CD4-positive, alpha-beta memory T cell (primary cell): ENCODE measurements at regions not wholly inside any gene's neighbourhood (a gene's known extent, or its start where the extent isn't known, plus 50 kb on each side); places are given as distances from the start of the nearest gene placed in this dataset.

Experiments used
- CTCF ChIA-PET: fragments of 350-600 bp; sonication (Branson Sonifier 250); formaldehyde crosslinking; loops from one replicate; lab custom pipeline; 2021; ENCODE audit warnings: inconsistent platforms; ENCODE audit not compliant: partially characterized antibody; lab: Charles Lee
- POLR2A ChIA-PET: fragments of 350-600 bp; sonication (Branson Sonifier 250); formaldehyde crosslinking; loops from one replicate; lab custom pipeline; 2021; ENCODE audit not compliant: partially characterized antibody; lab: Charles Lee
- DNase-seq, 5 donors: peaks; one replicate each; pipeline versions ENCODE4 v3.0.0 to v3.0.0-alpha.2; 2020 to 2022; ENCODE audit warnings: mixed read lengths in 1 of 5
- H3K27ac ChIP-seq: one replicate; pipeline ENCODE4 v1.7.0; 2013; ENCODE audit warnings: low read depth, low read length
- H3K27me3 ChIP-seq: 2 replicates; pipeline ENCODE4 v1.7.0; 2013; ENCODE audit warnings: mild to moderate bottlenecking, low read length, moderate library complexity; ENCODE audit not compliant: insufficient read depth
- H3K36me3 ChIP-seq: 2 replicates; pipeline ENCODE4 v1.7.0; 2013; ENCODE audit warnings: mild to moderate bottlenecking, low read length, moderate library complexity; ENCODE audit not compliant: insufficient read depth
- H3K4me1 ChIP-seq: 2 replicates; pipeline ENCODE4 v1.7.0; 2013; ENCODE audit warnings: mild to moderate bottlenecking, low read length, moderate library complexity; ENCODE audit not compliant: insufficient read depth
- H3K4me3 ChIP-seq, 2 donors: one replicate each; pipeline ENCODE4 v1.7.0; 2013; ENCODE audit warnings: low read length in 2 of 2, mild to moderate bottlenecking in 1 of 2
- H3K9me3 ChIP-seq, 2 donors: one replicate each; pipeline ENCODE4 v1.7.0; 2013; ENCODE audit warnings: low read length in 2 of 2, control low read depth in 1 of 2; ENCODE audit not compliant: control insufficient read depth in 1 of 2
- H3K27ac Mint-ChIP-seq, 7 donors: one replicate each; pipeline ENCODE4 v1.8.0; 2020 to 2021; ENCODE audit warnings: mixed read lengths in 7 of 7, mild to moderate bottlenecking in 6 of 7, inconsistent platforms in 3 of 7, moderate library complexity in 3 of 7
- H3K27me3 Mint-ChIP-seq, 2 donors: one replicate each; pipeline ENCODE4 v1.8.0; 2020 to 2021; ENCODE audit warnings: mixed read lengths in 2 of 2
- H3K36me3 Mint-ChIP-seq, 2 donors: one replicate each; pipeline ENCODE4 v1.8.0; 2020 to 2021; ENCODE audit warnings: mixed read lengths in 2 of 2, inconsistent platforms in 1 of 2, mild to moderate bottlenecking in 1 of 2
- H3K4me1 Mint-ChIP-seq, 4 donors: one replicate each; pipeline ENCODE4 v1.8.0; 2020 to 2021; ENCODE audit warnings: mixed read lengths in 4 of 4, mild to moderate bottlenecking in 1 of 4
- H3K4me3 Mint-ChIP-seq, 8 donors: one replicate each; pipeline ENCODE4 v1.8.0; 2020 to 2021; ENCODE audit warnings: mixed read lengths in 8 of 8, mild to moderate bottlenecking in 7 of 8, moderate library complexity in 6 of 8, inconsistent platforms in 3 of 8
- H3K9me3 Mint-ChIP-seq, 8 donors: one replicate each; pipeline ENCODE4 v1.8.0; 2020 to 2021; ENCODE audit warnings: mixed read lengths in 8 of 8, mild to moderate bottlenecking in 5 of 8, inconsistent platforms in 3 of 8, moderate library complexity in 1 of 8
- intact Hi-C: fragments of 100-400 bp; cut with micrococcal nuclease; formaldehyde crosslinking; loops from one replicate; pipeline ENCODE4 v1.15.1; 2023

GRCh38 chr20:8952721-8953120 lies 116.2 kb upstream of the PLCB4 start:
- Mint-ChIP-seq H3K36me3 (no peaks in the 10 kb centered on the region), H3K4me3 (no peak overlapping the region), H3K27me3 (no peaks in the 10 kb centered on the region), H3K9me3 (peaks cover 0 to 7% (median 2%) of the 10 kb centered on the region in 8 donors), H3K27ac (no peak overlapping the region), H3K4me1 (no peaks in the 10 kb centered on the region)
- no peaks in the 10 kb centered on the region for H3K27me3 ChIP-seq
- CTCF ChIA-PET, result no interaction called here
- intact Hi-C loops, result no loop called here
- no peaks in the 10 kb centered on the region for H3K36me3 ChIP-seq
- H3K27ac ChIP-seq, result no peak overlapping the region
- H3K9me3 ChIP-seq, result no peaks in the 10 kb centered on the region
- H3K4me1 ChIP-seq, result no peaks in the 10 kb centered on the region
- H3K4me3 ChIP-seq, result no peak overlapping the region
- POLR2A ChIA-PET, result no interaction called here
- no peak for DNase-seq

DNA sequence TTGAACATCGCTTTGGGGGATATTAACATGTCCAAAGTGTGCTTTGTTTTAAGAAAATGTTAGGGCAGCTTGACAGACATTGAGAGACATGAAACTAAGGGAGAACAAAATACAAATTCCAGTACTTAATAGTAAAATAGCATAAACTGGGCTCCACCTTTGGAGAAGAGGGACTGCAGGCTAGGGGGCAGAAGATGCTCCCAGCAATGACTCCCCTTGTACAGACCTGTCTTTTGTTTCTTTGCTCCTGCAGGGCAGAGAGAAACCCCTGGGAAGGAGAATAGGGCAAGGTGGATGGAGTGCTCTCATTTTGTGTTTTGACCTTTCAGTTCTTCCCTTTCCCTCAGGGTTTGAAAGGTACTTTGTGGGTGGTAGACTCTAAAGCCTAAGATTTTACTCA lies 115.6 kb upstream of the PLCB4 start:
- Histone ChIP-seq H3K27ac (no peak overlapping the region), H3K27me3 (no peaks in the 10 kb centered on the region), H3K4me1 (no peaks in the 10 kb centered on the region), H3K4me3 (no peak overlapping the region), H3K36me3 (no peaks in the 10 kb centered on the region), H3K9me3 (no peaks in the 10 kb centered on the region)
- intact Hi-C loops, result no loop called here
- no peak overlapping the region for H3K4me3 Mint-ChIP-seq
- H3K4me1 Mint-ChIP-seq, result no peaks in the 10 kb centered on the region
- no peaks in the 10 kb centered on the region for H3K27me3 Mint-ChIP-seq
- CTCF ChIA-PET, result no interaction called here
- H3K9me3 Mint-ChIP-seq, result peaks cover 0 to 7% (median 2%) of the 10 kb centered on the region in 8 donors
- POLR2A ChIA-PET, result no interaction called here
- no peaks in the 10 kb centered on the region for H3K36me3 Mint-ChIP-seq
- DNase-seq, result no peak
- peak overlapping the region in 1 of 7 donors; percentile 42 for H3K27ac Mint-ChIP-seq

DNA sequence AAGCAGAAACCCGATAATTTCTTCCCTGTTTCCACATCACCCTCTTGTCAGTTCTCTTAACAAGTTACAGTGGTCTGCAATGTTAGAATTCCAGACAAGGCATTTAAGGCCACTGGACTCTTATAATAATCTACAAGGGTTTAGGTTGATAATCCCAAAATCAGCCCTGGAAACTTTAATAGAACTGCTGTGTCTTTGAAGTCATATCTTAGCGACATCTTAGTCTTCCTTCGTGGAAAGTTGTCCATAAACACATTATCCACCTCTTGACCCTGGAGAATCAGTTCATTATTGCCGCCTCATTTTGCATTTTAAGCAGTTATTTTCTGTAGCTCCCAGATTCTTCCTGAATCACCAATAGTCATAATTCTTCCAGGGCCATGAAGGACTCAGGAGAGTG lies 108.6 kb upstream of the PLCB4 start:
- no peak overlapping the region for H3K27ac ChIP-seq
- CTCF ChIA-PET, result no interaction called here
- no peaks in the 10 kb centered on the region for H3K4me1 ChIP-seq
- no peak overlapping the region for H3K4me3 ChIP-seq
- POLR2A ChIA-PET, result no interaction called here
- H3K9me3 ChIP-seq, result no peaks in the 10 kb centered on the region
- Mint-ChIP-seq H3K36me3 (no peaks in the 10 kb centered on the region), H3K27ac (no peak overlapping the region), H3K27me3 (no peaks in the 10 kb centered on the region), H3K4me3 (no peak overlapping the region), H3K4me1 (no peaks in the 10 kb centered on the region), H3K9me3 (peaks cover 2 to 8% (median 6%) of the 10 kb centered on the region in 8 donors)
- intact Hi-C loops, result no loop called here
- H3K27me3 ChIP-seq, result no peaks in the 10 kb centered on the region
- H3K36me3 ChIP-seq, result no peaks in the 10 kb centered on the region
- no peak for DNase-seq

DNA sequence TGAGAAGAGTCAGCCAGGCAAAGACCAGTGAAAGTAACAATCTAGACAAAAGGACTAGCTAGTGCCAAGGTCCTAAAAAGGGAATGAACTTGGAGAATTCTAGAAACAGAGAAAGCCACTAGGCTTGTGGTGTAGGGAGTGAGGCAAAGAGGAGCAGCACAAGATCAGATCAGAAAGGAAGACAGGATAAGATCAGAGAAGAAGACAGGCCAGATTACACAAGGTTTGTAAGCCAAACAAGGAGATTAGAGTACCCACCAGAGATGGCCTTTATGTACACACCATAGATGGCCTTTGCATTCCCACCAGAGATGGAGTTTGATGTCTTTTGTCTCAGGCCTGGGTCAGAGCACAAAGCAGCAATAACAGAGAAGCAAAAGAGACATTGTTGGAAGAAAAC lies 105.6 kb upstream of the PLCB4 start:
- no peak for DNase-seq
- Histone ChIP-seq H3K4me1 (no peaks in the 10 kb centered on the region), H3K27ac (no peak overlapping the region), H3K27me3 (no peaks in the 10 kb centered on the region), H3K9me3 (no peaks in the 10 kb centered on the region), H3K36me3 (no peaks in the 10 kb centered on the region), H3K4me3 (no peak overlapping the region)
- no peak overlapping the region for H3K27ac Mint-ChIP-seq
- H3K4me1 Mint-ChIP-seq, result no peaks in the 10 kb centered on the region
- H3K4me3 Mint-ChIP-seq, result no peak overlapping the region
- H3K36me3 Mint-ChIP-seq, result no peaks in the 10 kb centered on the region
- CTCF ChIA-PET, result no interaction called here
- POLR2A ChIA-PET, result no interaction called here
- peaks cover 0 to 13% (median 7%) of the 10 kb centered on the region in 8 donors for H3K9me3 Mint-ChIP-seq
- intact Hi-C loops, result no loop called here
- no peaks in the 10 kb centered on the region for H3K27me3 Mint-ChIP-seq

DNA sequence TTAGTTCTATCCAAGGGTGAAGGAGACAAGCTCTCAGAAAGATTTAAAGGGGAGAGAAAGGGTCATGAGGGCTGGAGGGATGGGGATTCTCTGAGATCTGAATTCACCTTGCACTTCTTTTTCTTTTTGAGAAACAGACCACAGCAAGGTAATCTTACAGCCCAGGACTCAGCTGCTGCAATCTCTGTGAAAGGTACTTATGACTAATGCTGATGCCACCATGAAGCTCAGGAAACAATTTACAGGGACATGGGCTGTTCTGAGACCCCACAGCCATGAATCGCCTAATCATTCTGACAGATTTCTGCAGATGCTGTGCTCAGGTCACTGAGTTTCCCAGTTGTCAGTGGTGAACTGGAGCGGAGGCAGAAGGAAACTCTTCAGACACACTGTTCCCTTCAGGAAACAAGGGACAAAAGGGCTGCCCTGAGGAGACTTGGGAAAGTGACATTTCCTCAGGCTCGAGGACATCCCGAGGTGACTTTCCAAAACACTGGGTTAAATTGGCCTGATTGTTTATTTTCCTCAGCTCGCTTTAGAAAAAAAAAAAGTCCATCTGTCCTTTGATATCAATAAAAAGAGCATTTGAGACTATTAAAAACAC lies 103.8 kb upstream of the PLCB4 start:
- intact Hi-C loops, result no loop called here
- H3K4me1 Mint-ChIP-seq, result no peaks in the 10 kb centered on the region
- H3K4me3 ChIP-seq, result no peak overlapping the region
- H3K36me3 Mint-ChIP-seq, result no peaks in the 10 kb centered on the region
- no peaks in the 10 kb centered on the region for H3K36me3 ChIP-seq
- no peaks in the 10 kb centered on the region for H3K27me3 Mint-ChIP-seq
- ChIA-PET CTCF (no interaction called here), POLR2A (no interaction called here)
- H3K4me3 Mint-ChIP-seq, result no peak overlapping the region
- no peaks in the 10 kb centered on the region for H3K27me3 ChIP-seq
- no peaks in the 10 kb centered on the region for H3K4me1 ChIP-seq
- peaks cover 0 to 13% (median 7%) of the 10 kb centered on the region in 8 donors for H3K9me3 Mint-ChIP-seq
- H3K27ac Mint-ChIP-seq, result no peak overlapping the region
- DNase-seq, result no peak
- H3K9me3 ChIP-seq, result no peaks in the 10 kb centered on the region
- no peak overlapping the region for H3K27ac ChIP-seq

GRCh38 chr20:8967641-8968245 lies 101.1 kb upstream of the PLCB4 start:
- Mint-ChIP-seq H3K27ac (no peak overlapping the region), H3K9me3 (peaks cover 0 to 11% (median 7%) of the 10 kb centered on the region in 8 donors), H3K27me3 (no peaks in the 10 kb centered on the region), H3K4me3 (no peak overlapping the region), H3K4me1 (no peaks in the 10 kb centered on the region), H3K36me3 (no peaks in the 10 kb centered on the region)
- H3K27me3 ChIP-seq, result no peaks in the 10 kb centered on the region
- POLR2A ChIA-PET, result no interaction called here
- CTCF ChIA-PET, result no interaction called here
- no peak overlapping the region for H3K4me3 ChIP-seq
- H3K36me3 ChIP-seq, result no peaks in the 10 kb centered on the region
- no peaks in the 10 kb centered on the region for H3K9me3 ChIP-seq
- intact Hi-C loops, result no loop called here
- DNase-seq, result no peak
- H3K4me1 ChIP-seq, result no peaks in the 10 kb centered on the region
- no peak overlapping the region for H3K27ac ChIP-seq

GRCh38 chr20:8969146-8969583 lies 99.7 kb upstream of the PLCB4 start:
- CTCF ChIA-PET, result no interaction called here
- H3K4me3 Mint-ChIP-seq, result no peak overlapping the region
- H3K36me3 ChIP-seq, result no peaks in the 10 kb centered on the region

More at GRCh38 chr20:8969146-8969583, 99.7 kb upstream of the PLCB4 start:
- Mint-ChIP-seq H3K4me1 (no peaks in the 10 kb centered on the region), H3K27ac (no peak overlapping the region), H3K27me3 (no peaks in the 10 kb centered on the region), H3K9me3 (peaks cover 0 to 12% (median 7%) of the 10 kb centered on the region in 8 donors), H3K36me3 (no peaks in the 10 kb centered on the region)
- Histone ChIP-seq H3K4me1 (no peaks in the 10 kb centered on the region), H3K4me3 (no peak overlapping the region), H3K27me3 (no peaks in the 10 kb centered on the region), H3K27ac (no peak overlapping the region), H3K9me3 (no peaks in the 10 kb centered on the region)
- no peak for DNase-seq
- intact Hi-C loops, result no loop called here
- POLR2A ChIA-PET, result no interaction called here
